ENCODE measurements at regions not wholly inside any gene's neighbourhood (a gene's known extent, or its start where the extent isn't known, plus 50 kb on each side); places are given as distances from the start of the nearest gene placed in this dataset.
"Not testable (repeated sequence)": the region's sequence is repeated elsewhere in the genome, so short reads cannot be mapped to it uniquely, and the experiment has no call there.

DNA sequence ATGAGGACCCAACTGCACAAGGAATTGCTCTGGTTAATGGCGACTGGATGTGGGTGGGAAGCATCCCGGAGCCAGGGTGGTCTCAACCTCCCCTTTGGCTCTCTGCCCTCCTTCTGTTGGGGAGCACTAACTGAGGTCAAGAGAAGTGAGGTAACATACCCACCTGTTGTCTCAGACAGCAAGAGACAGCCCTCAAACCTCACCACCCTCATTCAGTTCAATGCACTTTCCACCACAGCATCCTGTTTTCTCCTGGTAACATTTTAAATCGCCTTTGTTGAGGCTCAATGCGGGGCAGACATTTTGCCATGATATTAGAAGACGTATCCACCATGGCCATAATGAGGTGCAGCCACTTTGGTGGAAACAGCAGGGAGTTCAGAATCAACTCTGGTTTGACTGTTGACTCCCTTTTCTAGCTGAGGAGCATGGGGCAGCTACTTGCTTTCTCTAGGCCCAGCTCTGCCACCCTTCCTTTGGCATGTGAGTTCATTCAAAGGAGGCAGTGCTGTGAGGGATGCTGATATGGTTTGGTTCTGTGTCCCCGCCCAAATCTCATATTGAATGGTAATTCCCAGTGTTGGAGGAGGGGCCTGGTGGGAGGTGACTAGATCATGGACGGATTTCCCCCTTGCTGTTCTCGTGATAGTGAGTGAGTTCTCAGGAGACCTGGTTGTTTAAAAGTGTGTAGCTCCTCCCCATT, 338.6 kb downstream of the PCNX1 start:
- H3K4me3 ChIP-seq (ENCODE audit: low read depth, low read length), result no peak overlapping the region
- peak; percentile 49 for DNase-seq (ENCODE audit: low read depth)
- TF ChIP-seq, protein P1, sequence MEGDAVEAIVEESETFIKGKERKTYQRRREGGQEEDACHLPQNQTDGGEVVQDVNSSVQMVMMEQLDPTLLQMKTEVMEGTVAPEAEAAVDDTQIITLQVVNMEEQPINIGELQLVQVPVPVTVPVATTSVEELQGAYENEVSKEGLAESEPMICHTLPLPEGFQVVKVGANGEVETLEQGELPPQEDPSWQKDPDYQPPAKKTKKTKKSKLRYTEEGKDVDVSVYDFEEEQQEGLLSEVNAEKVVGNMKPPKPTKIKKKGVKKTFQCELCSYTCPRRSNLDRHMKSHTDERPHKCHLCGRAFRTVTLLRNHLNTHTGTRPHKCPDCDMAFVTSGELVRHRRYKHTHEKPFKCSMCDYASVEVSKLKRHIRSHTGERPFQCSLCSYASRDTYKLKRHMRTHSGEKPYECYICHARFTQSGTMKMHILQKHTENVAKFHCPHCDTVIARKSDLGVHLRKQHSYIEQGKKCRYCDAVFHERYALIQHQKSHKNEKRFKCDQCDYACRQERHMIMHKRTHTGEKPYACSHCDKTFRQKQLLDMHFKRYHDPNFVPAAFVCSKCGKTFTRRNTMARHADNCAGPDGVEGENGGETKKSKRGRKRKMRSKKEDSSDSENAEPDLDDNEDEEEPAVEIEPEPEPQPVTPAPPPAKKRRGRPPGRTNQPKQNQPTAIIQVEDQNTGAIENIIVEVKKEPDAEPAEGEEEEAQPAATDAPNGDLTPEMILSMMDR (IDR thresholded peaks at IDR 0.05; ENCODE audit: insufficient read depth, low read depth, low read length, missing control alignments), result no peak

DNA sequence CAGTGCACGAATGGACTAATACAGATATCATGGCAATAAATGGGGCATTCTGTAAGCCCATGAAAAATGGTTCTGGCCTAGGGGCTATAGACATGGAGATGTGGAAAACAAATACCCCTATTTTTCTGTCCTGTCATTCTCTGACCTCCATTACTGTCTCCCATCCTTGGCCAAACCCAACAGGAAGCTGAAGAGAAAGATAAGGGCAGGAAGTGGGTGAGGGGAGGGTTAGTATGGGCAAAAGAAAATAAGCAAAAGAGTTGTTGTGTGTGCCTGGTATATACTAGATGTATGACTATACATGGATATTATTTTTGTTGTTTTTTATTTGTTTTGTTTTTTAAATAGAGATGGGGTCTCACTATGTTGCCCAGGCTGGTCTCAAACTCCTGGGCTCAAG, 339.3 kb downstream of the PCNX1 start:
- no peak overlapping the region for H3K4me3 ChIP-seq (ENCODE audit: low read depth, low read length)
- TF ChIP-seq, protein P1 (IDR thresholded peaks at IDR 0.05; ENCODE audit: insufficient read depth, low read depth, low read length, missing control alignments), result no peak

DNA sequence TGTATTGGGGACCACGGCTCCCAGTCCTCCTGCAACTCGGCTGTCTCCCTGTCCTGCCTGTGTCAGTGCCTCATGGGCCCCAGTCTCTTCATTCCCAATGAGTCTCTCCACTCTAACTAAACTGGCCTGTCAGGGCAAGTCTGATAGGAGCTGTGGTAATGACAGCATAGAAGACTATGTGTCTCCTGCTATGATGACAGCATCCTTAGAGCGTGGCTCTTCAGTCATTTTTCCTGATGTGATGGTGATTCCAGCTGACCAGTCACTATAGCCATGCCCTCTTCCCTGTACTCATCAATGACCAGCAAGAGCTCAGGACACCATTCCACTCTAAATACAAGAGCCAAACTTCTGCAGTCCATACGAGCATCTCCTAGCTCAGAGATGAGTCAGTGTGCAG, 339.8 kb downstream of the PCNX1 start:
- TF ChIP-seq, protein P1 (IDR thresholded peaks at IDR 0.05; ENCODE audit: insufficient read depth, low read depth, low read length, missing control alignments), result no peak
- no peak for DNase-seq (ENCODE audit: low read depth)

More for the DNA sequence above, 339.3 kb downstream of the PCNX1 start:
- DNase-seq (ENCODE audit: low read depth), result no peak

DNA sequence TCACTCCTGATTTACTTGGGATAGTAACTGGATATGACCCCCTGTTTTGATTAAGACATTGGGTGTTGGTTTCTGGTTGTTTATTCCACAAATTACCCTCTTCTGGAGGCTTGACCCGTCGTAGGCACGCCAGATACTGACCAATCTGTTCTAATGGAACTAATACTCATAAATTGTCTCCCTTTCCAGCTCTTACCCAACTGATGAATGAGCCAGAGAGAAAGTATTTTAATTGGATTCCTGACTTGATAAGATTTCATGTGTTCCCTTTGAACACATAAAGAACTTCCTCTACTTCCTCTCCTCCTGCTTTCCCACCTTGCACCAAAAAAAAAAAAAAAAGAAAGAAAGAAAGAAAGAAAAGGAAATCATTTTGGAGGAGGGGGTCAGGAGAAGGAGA, 340.9 kb downstream of the PCNX1 start:
- TF ChIP-seq, protein P1 (IDR thresholded peaks at IDR 0.05; ENCODE audit: insufficient read depth, low read depth, low read length, missing control alignments), result no peak

More for the DNA sequence above, 339.8 kb downstream of the PCNX1 start:
- H3K4me3 ChIP-seq (ENCODE audit: low read depth, low read length), result no peak overlapping the region

DNA sequence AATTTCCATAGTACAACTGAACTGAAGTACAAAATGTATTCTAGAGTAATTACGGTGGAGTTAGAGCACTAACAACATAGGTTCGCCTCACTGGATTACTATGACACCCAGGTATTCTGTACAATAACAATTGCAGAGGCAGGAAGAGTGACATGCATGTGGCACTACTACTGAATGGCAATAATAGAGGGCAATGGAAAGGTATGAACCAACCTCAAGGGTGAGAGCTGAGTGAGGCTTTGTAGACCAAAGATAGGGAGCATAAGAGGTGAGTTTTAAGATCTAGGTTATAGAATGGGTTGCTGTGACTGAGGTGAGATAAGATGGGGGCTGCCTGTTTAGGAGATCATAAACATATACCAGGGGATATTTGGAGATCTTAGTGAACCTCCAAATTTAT, 343.1 kb downstream of the PCNX1 start:
- no peak overlapping the region for H3K4me3 ChIP-seq (ENCODE audit: low read depth, low read length)
- TF ChIP-seq, protein P1 (IDR thresholded peaks at IDR 0.05; ENCODE audit: insufficient read depth, low read depth, low read length, missing control alignments), result no peak
- no peak for DNase-seq (ENCODE audit: low read depth)

More for the DNA sequence above, 340.9 kb downstream of the PCNX1 start:
- no peak overlapping the region for H3K4me3 ChIP-seq (ENCODE audit: low read depth, low read length)
- no peak for DNase-seq (ENCODE audit: low read depth)

DNA sequence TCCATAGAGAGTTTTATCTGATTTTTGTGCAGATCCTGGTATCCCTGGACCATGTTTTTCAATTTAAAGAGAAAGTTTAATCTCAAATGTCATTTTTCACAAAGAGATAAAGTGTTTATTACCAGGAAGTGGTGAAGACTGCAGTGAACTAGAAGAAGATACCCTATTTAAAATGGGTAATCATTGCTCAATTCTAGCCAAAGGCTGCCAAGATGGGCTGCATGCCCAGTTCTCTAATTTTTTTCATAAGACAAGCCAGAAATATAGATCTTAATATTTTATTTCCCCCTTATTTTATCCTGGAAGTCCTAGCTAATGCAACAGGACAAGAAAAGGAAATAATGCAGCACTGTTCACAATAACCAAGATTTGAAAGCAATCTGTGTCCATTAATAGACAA, 343.5 kb downstream of the PCNX1 start:
- no peak overlapping the region for H3K4me3 ChIP-seq (ENCODE audit: low read depth, low read length)
- TF ChIP-seq, protein P1 (IDR thresholded peaks at IDR 0.05; ENCODE audit: insufficient read depth, low read depth, low read length, missing control alignments), result no peak
- no peak for DNase-seq (ENCODE audit: low read depth)

DNA sequence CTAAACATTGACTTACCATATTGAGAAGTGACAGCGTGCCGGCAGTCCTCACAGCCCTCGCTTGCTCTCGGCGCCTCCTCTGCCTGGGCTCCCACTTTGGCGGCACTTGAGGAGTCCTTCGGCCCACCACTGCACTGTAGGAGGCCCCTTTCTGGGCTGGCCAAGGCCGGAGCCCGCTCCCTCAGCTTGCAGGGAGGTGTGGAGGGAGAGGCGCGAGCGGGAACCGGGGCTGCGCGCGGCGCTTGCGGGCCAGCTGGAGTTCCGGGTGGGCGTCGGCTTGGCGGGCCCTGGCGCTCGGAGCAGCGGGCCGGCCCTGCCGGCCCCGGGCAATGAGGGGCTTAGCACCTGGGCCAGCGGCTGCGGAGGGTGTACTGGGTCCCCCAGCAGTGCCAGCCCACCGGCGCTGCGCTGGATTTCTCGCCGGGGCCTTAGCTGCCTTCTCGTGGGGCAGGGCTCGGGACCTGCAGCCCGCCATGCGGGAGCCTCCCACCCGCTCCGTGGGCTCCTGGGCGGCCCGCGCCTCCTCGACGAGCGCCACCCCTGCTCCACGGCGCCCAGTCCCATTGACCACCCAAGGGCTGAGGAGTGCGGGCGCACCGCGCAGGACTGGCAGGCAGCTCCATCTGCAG, 346.9 kb downstream of the PCNX1 start:
- not testable (repeated sequence) for H3K4me3 ChIP-seq (ENCODE audit: low read depth, low read length); DNase-seq (ENCODE audit: low read depth)
